ENCODE measurements at regions not wholly inside any gene's neighbourhood (a gene's known extent, or its start where the extent isn't known, plus 50 kb on each side); places are given as distances from the start of the nearest gene placed in this dataset.

DNA sequence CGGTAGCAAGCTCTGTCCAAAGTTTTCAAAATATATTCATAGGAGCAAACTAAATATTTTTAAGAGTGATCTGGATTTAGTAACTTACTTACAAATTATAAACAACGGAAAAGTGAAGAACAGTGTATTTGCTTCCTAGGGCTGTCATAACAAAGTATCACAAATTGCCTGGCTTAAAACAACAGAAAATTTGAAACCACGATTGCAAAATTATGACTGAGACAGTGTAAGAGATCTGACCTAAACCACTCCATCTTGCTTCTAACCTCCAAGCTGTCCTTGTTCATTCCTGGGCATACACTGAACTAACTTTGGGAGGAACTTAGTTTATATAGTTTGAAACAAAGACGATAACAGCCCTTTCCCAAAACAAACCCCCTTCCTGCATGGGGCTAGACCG lies 202.0 kb upstream of the CDH6 start:
- H4K20me1 ChIP-seq (ENCODE audit: control insufficient read depth, insufficient read depth, insufficient read length) = no peaks in the 10 kb centered on the region
- no peak overlapping the region for H3K14ac ChIP-seq (ENCODE audit: insufficient read depth, low read length)
- no peak for DNase-seq
- no peak overlapping the region for H2BK20ac ChIP-seq (ENCODE audit: low read depth, low read length, poor library complexity, severe bottlenecking)
- no peak for TF ChIP-seq CTCF (conservative IDR thresholded peaks at IDR 0.05)
- H3K4ac ChIP-seq (ENCODE audit: low read depth, low read length) = no peak overlapping the region
- no peak overlapping the region for H2AFZ ChIP-seq (ENCODE audit: low read length)
- H2BK120ac ChIP-seq (ENCODE audit: low read depth, low read length, poor library complexity, severe bottlenecking) = no peak overlapping the region
- no peak overlapping the region for H3K9ac ChIP-seq (ENCODE audit: extremely low read depth, insufficient read length, low read length)
- Mint-ChIP-seq H3K9me3 (no peaks in the 10 kb centered on the region), H3K4me1 (peaks cover 18 to 22% of the 10 kb centered on the region in 2 experiments), H3K4me3 (no peak overlapping the region), H3K27ac (no peak overlapping the region), H3K36me3 (ENCODE audit: insufficient read depth in 1 of 3, low read depth in 3 of 3) (no peaks in the 10 kb centered on the region), H3K27me3 (ENCODE audit: low read depth) (no peaks in the 10 kb centered on the region)
- H2BK12ac ChIP-seq (ENCODE audit: insufficient read length, low read depth, low read length) = no peak overlapping the region
- no peak overlapping the region for H3K27ac ChIP-seq (ENCODE audit: insufficient read length, low read depth, low read length)
- no peak overlapping the region for H2BK15ac ChIP-seq (ENCODE audit: low read depth, low read length)
- no peak overlapping the region for H3K56ac ChIP-seq (ENCODE audit: insufficient read length, low read depth, low read length)
- no peaks in the 10 kb centered on the region for H3K23me2 ChIP-seq (ENCODE audit: insufficient read length, low read depth, low read length, poor library complexity, severe bottlenecking)
- no peaks in the 10 kb centered on the region for H3K79me1 ChIP-seq (ENCODE audit: insufficient read depth, low read depth, low read length, poor library complexity, severe bottlenecking)
- peaks cover 3% of the 10 kb centered on the region; the same call in 1 of the 2 replicates for H3K4me1 ChIP-seq (ENCODE audit: insufficient read depth, low read length)
- no peak overlapping the region for H3K4me2 ChIP-seq (ENCODE audit: insufficient read depth, insufficient read length, low read length)
- no peak overlapping the region for H3K23ac ChIP-seq (ENCODE audit: insufficient read length, low read depth, low read length)
- H3K27me3 ChIP-seq (ENCODE audit: insufficient read depth, low read length) = no peaks in the 10 kb centered on the region
- no CpG with 5 or more reads among the region's 5 CpGs for WGBS (ENCODE audit: extremely low coverage, insufficient read length, low lambda C conversion rate)
- no peak overlapping the region for H2AK5ac ChIP-seq (ENCODE audit: insufficient read length, low read length)
- H3T11ph ChIP-seq (ENCODE audit: low read length) = no peak overlapping the region
- no peak overlapping the region for H4K5ac ChIP-seq (ENCODE audit: insufficient read length, low read depth, low read length)
- no peak overlapping the region for H4K91ac ChIP-seq (ENCODE audit: insufficient read length, low read depth, low read length)
- no peak overlapping the region for H2BK5ac ChIP-seq (ENCODE audit: insufficient read length, low read length)
- no peaks in the 10 kb centered on the region for H3K9me3 ChIP-seq (ENCODE audit: control insufficient read depth, low read depth, low read length)
- no peak overlapping the region for H4K8ac ChIP-seq (replicated peaks; ENCODE audit: insufficient read length, low read depth, low read length)
- H3K18ac ChIP-seq (ENCODE audit: insufficient read length, low read depth, low read length) = no peak overlapping the region
- no peaks in the 10 kb centered on the region for H3K79me2 ChIP-seq (ENCODE audit: insufficient read depth, low read length)

All from H9 (cell line).